Panc1 (cell line): ENCODE measurements at regions not wholly inside any gene's neighbourhood (a gene's known extent, or its start where the extent isn't known, plus 50 kb on each side); places are given as distances from the start of the nearest gene placed in this dataset.

Source experiments
- ATAC-seq: fragments of 200-7000 bp; cut with Tn5 transposase; 2 replicates; pipeline ENCODE4 v1.9.1; 2020; ENCODE audit warnings: mild to moderate bottlenecking, moderate library complexity
- BruUV-seq: library from RNA; stranded (reverse); fragments of 400-500 nt; replicated peaks from 2 replicates; lab custom pipeline; 2021; lab: Mats Ljungman, UMichigan
- CTCF ChIA-PET: fragments of 300-600 bp; sonication (Branson Sonifier 250); formaldehyde crosslinking; loops from one replicate; lab custom pipeline; 2022; ENCODE audit warnings: antibody characterized with exemption; lab: Charles Lee
- POLR2A ChIA-PET: fragments of 300-600 bp; sonication (Branson Sonifier 250); formaldehyde crosslinking; loops from one replicate; lab custom pipeline; 2022; ENCODE audit warnings: antibody characterized with exemption; lab: Charles Lee
- DNase-seq: peaks from one replicate; pipeline ENCODE4 v3.0.0-alpha.2; 2010; ENCODE audit warnings: low read depth, low spot score
- H3K27ac ChIP-seq: 2 replicates; pipeline ENCODE4 v1.5.1; 2011; ENCODE audit warnings: mild to moderate bottlenecking, low read length, inconsistent platforms
- H3K27me3 ChIP-seq: fragments of 200-500 bp; sonication (Bioruptor generic); 2 replicates; pipeline ENCODE4 v1.6.0; 2014; ENCODE audit warnings: low read length, inconsistent platforms; ENCODE audit not compliant: control insufficient read depth, insufficient read depth
- H3K36me3 ChIP-seq: fragments of 200-500 bp; sonication (Bioruptor generic); 2 replicates; pipeline ENCODE4 v1.5.1; 2014; ENCODE audit warnings: inconsistent platforms, mild to moderate bottlenecking, low read length, moderate library complexity; ENCODE audit not compliant: control insufficient read depth, insufficient read depth
- H3K4me1 ChIP-seq: 2 replicates; pipeline ENCODE4 v1.5.1; 2011; ENCODE audit warnings: inconsistent platforms, mild to moderate bottlenecking, low read length, moderate library complexity; ENCODE audit not compliant: control insufficient read depth, insufficient read depth
- H3K4me3 ChIP-seq, 2 experiments: 2 replicates each; pipeline ENCODE4 v1.5.1; 2011 to 2012; ENCODE audit warnings: low read depth in 2 of 2, low read length in 2 of 2, mild to moderate bottlenecking in 2 of 2, inconsistent platforms in 1 of 2, moderate library complexity in 1 of 2
- H3K9me3 ChIP-seq: fragments of 200-500 bp; sonication (Bioruptor generic); 2 replicates; pipeline ENCODE4 v1.5.1; 2014; ENCODE audit warnings: low read depth, mild to moderate bottlenecking, inconsistent platforms, low read length, moderate library complexity; ENCODE audit not compliant: control insufficient read depth, insufficient read depth
- CTCF ChIP-seq: fragments of 450-650 bp; IDR thresholded peaks from 2 replicates; pipeline ENCODE4 v1.5.1; 2017; ENCODE audit warnings: mild to moderate bottlenecking
- POLR2AphosphoS5 ChIP-seq: IDR thresholded peaks from 2 replicates; pipeline ENCODE4 v1.6.1; 2012; ENCODE audit warnings: mild to moderate bottlenecking, low read depth, low read length, moderate library complexity
- REST ChIP-seq, 2 experiments: IDR thresholded peaks; 2 replicates each; pipeline ENCODE4 v1.6.1; 2011 to 2012; ENCODE audit warnings: low read depth in 2 of 2, control low read depth in 1 of 2, low read length in 1 of 2, mild to moderate bottlenecking in 1 of 2, moderate library complexity in 1 of 2; ENCODE audit not compliant: insufficient read depth in 1 of 2
- SIN3A ChIP-seq: IDR thresholded peaks from 2 replicates; pipeline ENCODE4 v1.6.1; 2012; ENCODE audit warnings: low read depth, mild to moderate bottlenecking, low read length, moderate library complexity, borderline replicate concordance; ENCODE audit not compliant: insufficient read depth
- TCF7L2 ChIP-seq: IDR thresholded peaks from 2 replicates; pipeline ENCODE4 v1.6.1; 2011; ENCODE audit warnings: mild to moderate bottlenecking, low read depth, low read length, inconsistent platforms
- in situ Hi-C: cut with HindIII; loops from 2 replicates; pipeline ENCODE4 v1.10.0; 2016; ENCODE audit warnings: low sequenced_read_pairs, low pct_unique_long_range_greater_than_20kb
- intact Hi-C: fragments of 100-400 bp; cut with micrococcal nuclease; formaldehyde crosslinking; loops from one replicate; pipeline ENCODE4 v1.10.0; 2022; ENCODE audit not compliant: unreplicated experiment

- BruUV-seq, result no TSS peak
- intact Hi-C loops, result no loop called here
- CTCF ChIA-PET, result no interaction called here
- no peaks in the 10 kb centered on the region for H3K4me1 ChIP-seq
- no peaks in the 10 kb centered on the region for H3K27me3 ChIP-seq
- ATAC-seq (no peak), DNase-seq (no peak)
- H3K9me3 ChIP-seq, result no peaks in the 10 kb centered on the region
- H3K36me3 ChIP-seq, result no peaks in the 10 kb centered on the region
- POLR2A ChIA-PET, result no interaction called here
- TF ChIP-seq SIN3A (no peak), POLR2AphosphoS5 (no peak), REST (IDR thresholded peaks at IDR 0.05; ENCODE audit: insufficient read depth in 1 of 2, low read depth in 2 of 2, low read length in 1 of 2) (no peak), CTCF (no peak), TCF7L2 (no peak)
- in situ Hi-C loops, result no loop called here
- H3K4me3 ChIP-seq, result no peak overlapping the region
- H3K27ac ChIP-seq, result no peak overlapping the region
Measured at GRCh38 chr9:90085633-90086032, 480.8 kb downstream of the GADD45G start.

- TF ChIP-seq SIN3A (no peak), REST (IDR thresholded peaks at IDR 0.05; ENCODE audit: insufficient read depth in 1 of 2, low read depth in 2 of 2, low read length in 1 of 2) (no peak), POLR2AphosphoS5 (no peak), TCF7L2 (no peak), CTCF (no peak)
- in situ Hi-C loops (no loop called here), intact Hi-C loops (no loop called here)
- no TSS peak for BruUV-seq
- Histone ChIP-seq H3K27me3 (no peaks in the 10 kb centered on the region), H3K36me3 (no peaks in the 10 kb centered on the region), H3K27ac (no peak overlapping the region), H3K4me3 (no peak overlapping the region), H3K9me3 (no peaks in the 10 kb centered on the region), H3K4me1 (no peaks in the 10 kb centered on the region)
- no peak for DNase-seq
- ChIA-PET POLR2A (interaction anchor here (0.6 kb wide), 1 partner anchor 708 kb away, joined by 6 read pairs; no protein-coding TSS in a partner anchor), CTCF (no interaction called here)
- ATAC-seq, result no peak
Measured at GRCh38 chr9:90086101-90086511, 481.3 kb downstream of the GADD45G start.
